Stimulated activated effector memory CD8-positive, alpha-beta T cell treated with anti-CD3 and anti-CD28 coated beads, Interleukin-12 subunit alpha, Interleukin-12 subunit beta, amount 100 ng/mL, for 72 hours (primary cell): ENCODE measurements at regions not wholly inside any gene's neighbourhood (a gene's known extent, or its start where the extent isn't known, plus 50 kb on each side); places are given as distances from the start of the nearest gene placed in this dataset.
"Not testable (repeated sequence)": the region's sequence is repeated elsewhere in the genome, so short reads cannot be mapped to it uniquely, and the experiment has no call there.

Source experiments
- ATAC-seq: fragments of 150-1000 bp; cut with Tn5 transposase; 2 replicates; pipeline ENCODE4 v1.10.0; 2021
- DNase-seq, 2 donors: peaks; one replicate each; pipeline ENCODE4 v3.0.0; 2021 to 2022; ENCODE audit warnings: low spot score in 2 of 2
- H3K27ac Mint-ChIP-seq: one replicate; pipeline ENCODE4 v1.8.0; 2022; ENCODE audit warnings: mild to moderate bottlenecking, mixed read lengths
- H3K36me3 Mint-ChIP-seq: one replicate; pipeline ENCODE4 v1.8.0; 2022; ENCODE audit warnings: mild to moderate bottlenecking, mixed read lengths
- H3K4me1 Mint-ChIP-seq: one replicate; pipeline ENCODE4 v1.8.0; 2022; ENCODE audit warnings: mixed read lengths
- H3K4me3 Mint-ChIP-seq: one replicate; pipeline ENCODE4 v1.8.0; 2022; ENCODE audit warnings: mild to moderate bottlenecking, mixed read lengths
- H3K9me3 Mint-ChIP-seq: one replicate; pipeline ENCODE4 v1.8.0; 2022; ENCODE audit warnings: mixed read lengths

- H3K4me1 Mint-ChIP-seq = no peaks in the 10 kb centered on the region
- DNase-seq (no peak), ATAC-seq (no peak)
- peaks cover 6% of the 10 kb centered on the region for H3K9me3 Mint-ChIP-seq
- H3K36me3 Mint-ChIP-seq = no peaks in the 10 kb centered on the region
- H3K27ac Mint-ChIP-seq = no peak overlapping the region
- no peak overlapping the region for H3K4me3 Mint-ChIP-seq
Observed at GRCh38 chr1:182164273-182164672, 102.8 kb upstream of the ZNF648 start.

- ATAC-seq = no peak
- H3K27ac Mint-ChIP-seq = no peak overlapping the region
- H3K4me3 Mint-ChIP-seq = no peak overlapping the region
Observed at GRCh38 chr1:182163821-182164223, 102.3 kb upstream of the ZNF648 start.

GRCh38 chr1:182159443-182159842, 97.9 kb upstream of the ZNF648 start:
- ATAC-seq (no peak), DNase-seq (no peak)
- H3K9me3 Mint-ChIP-seq = peaks cover 18% of the 10 kb centered on the region
- H3K27ac Mint-ChIP-seq = no peak overlapping the region
- H3K36me3 Mint-ChIP-seq = no peaks in the 10 kb centered on the region
- H3K4me1 Mint-ChIP-seq = no peaks in the 10 kb centered on the region
- H3K4me3 Mint-ChIP-seq = no peak overlapping the region

More at GRCh38 chr1:182163821-182164223, 102.3 kb upstream of the ZNF648 start:
- Mint-ChIP-seq H3K36me3 (no peaks in the 10 kb centered on the region), H3K9me3 (peaks cover 10% of the 10 kb centered on the region), H3K4me1 (no peaks in the 10 kb centered on the region)
- DNase-seq = no peak

GRCh38 chr1:182157187-182157586, 95.7 kb upstream of the ZNF648 start:
- DNase-seq (no peak), ATAC-seq (no peak)
- H3K4me1 Mint-ChIP-seq = no peaks in the 10 kb centered on the region
- no peak overlapping the region for H3K27ac Mint-ChIP-seq
- H3K4me3 Mint-ChIP-seq = no peak overlapping the region
- H3K9me3 Mint-ChIP-seq = peaks cover 18% of the 10 kb centered on the region
- no peaks in the 10 kb centered on the region for H3K36me3 Mint-ChIP-seq

GRCh38 chr1:182154425-182154824, 92.9 kb upstream of the ZNF648 start:
- peaks cover 13% of the 10 kb centered on the region for H3K9me3 Mint-ChIP-seq
- not testable (repeated sequence) for H3K27ac Mint-ChIP-seq, H3K4me1 Mint-ChIP-seq, H3K4me3 Mint-ChIP-seq, H3K36me3 Mint-ChIP-seq, ATAC-seq, DNase-seq

- Mint-ChIP-seq H3K4me3 (no peak overlapping the region), H3K9me3 (no peaks in the 10 kb centered on the region), H3K36me3 (no peaks in the 10 kb centered on the region), H3K4me1 (peaks cover 10% of the 10 kb centered on the region), H3K27ac (peak overlapping the region; percentile 27)
- DNase-seq = no peak
- ATAC-seq = peak; percentile 92
Observed at GRCh38 chr1:182149411-182149965, 88.0 kb upstream of the ZNF648 start.

- Mint-ChIP-seq H3K9me3 (no peaks in the 10 kb centered on the region), H3K4me1 (peaks cover 22% of the 10 kb centered on the region), H3K4me3 (no peak overlapping the region), H3K36me3 (peaks cover 4% of the 10 kb centered on the region), H3K27ac (no peak overlapping the region)
- ATAC-seq (no peak), DNase-seq (no peak)
Observed at GRCh38 chr1:182147951-182148350, 86.4 kb upstream of the ZNF648 start.

- Mint-ChIP-seq H3K9me3 (no peaks in the 10 kb centered on the region), H3K36me3 (peaks cover 5% of the 10 kb centered on the region), H3K4me1 (peaks cover 28% of the 10 kb centered on the region), H3K27ac (no peak overlapping the region), H3K4me3 (no peak overlapping the region)
- ATAC-seq (peak; percentile 31), DNase-seq (no peak)
Observed at GRCh38 chr1:182147136-182147820, 85.8 kb upstream of the ZNF648 start.

- Mint-ChIP-seq H3K4me3 (no peak overlapping the region), H3K4me1 (peaks cover 28% of the 10 kb centered on the region), H3K27ac (no peak overlapping the region), H3K9me3 (no peaks in the 10 kb centered on the region), H3K36me3 (peaks cover 5% of the 10 kb centered on the region)
- DNase-seq = no peak
- ATAC-seq = no peak
Observed at GRCh38 chr1:182146286-182146685, 84.8 kb upstream of the ZNF648 start.

GRCh38 chr1:182145441-182145840, 83.9 kb upstream of the ZNF648 start:
- ATAC-seq (no peak), DNase-seq (no peak)
- no peaks in the 10 kb centered on the region for H3K9me3 Mint-ChIP-seq
- peaks cover 5% of the 10 kb centered on the region for H3K36me3 Mint-ChIP-seq
- no peak overlapping the region for H3K4me3 Mint-ChIP-seq
- H3K4me1 Mint-ChIP-seq = peaks cover 28% of the 10 kb centered on the region
- H3K27ac Mint-ChIP-seq = no peak overlapping the region

GRCh38 chr1:182144646-182145030, 83.1 kb upstream of the ZNF648 start:
- H3K4me3 Mint-ChIP-seq = no peak overlapping the region
- no peaks in the 10 kb centered on the region for H3K9me3 Mint-ChIP-seq
- no peak for ATAC-seq
- peaks cover 26% of the 10 kb centered on the region for H3K4me1 Mint-ChIP-seq
- H3K36me3 Mint-ChIP-seq = peaks cover 5% of the 10 kb centered on the region
- no peak overlapping the region for H3K27ac Mint-ChIP-seq
- no peak for DNase-seq

GRCh38 chr1:182143825-182144645, 82.5 kb upstream of the ZNF648 start:
- H3K9me3 Mint-ChIP-seq = no peaks in the 10 kb centered on the region
- peaks cover 5% of the 10 kb centered on the region for H3K36me3 Mint-ChIP-seq
- H3K4me1 Mint-ChIP-seq = peaks cover 20% of the 10 kb centered on the region
- H3K27ac Mint-ChIP-seq = peak overlapping the region; percentile 52
- no peak for DNase-seq
- H3K4me3 Mint-ChIP-seq = no peak overlapping the region
- ATAC-seq = no peak

GRCh38 chr1:182143154-182143657, 81.7 kb upstream of the ZNF648 start:
- no peak overlapping the region for H3K27ac Mint-ChIP-seq
- peak; percentile 90 to 92 for DNase-seq
- H3K9me3 Mint-ChIP-seq = no peaks in the 10 kb centered on the region
- peaks cover 18% of the 10 kb centered on the region for H3K4me1 Mint-ChIP-seq
- ATAC-seq = peak; percentile 70
- no peak overlapping the region for H3K4me3 Mint-ChIP-seq
- peaks cover 5% of the 10 kb centered on the region for H3K36me3 Mint-ChIP-seq

GRCh38 chr1:182142621-182143020, 81.1 kb upstream of the ZNF648 start:
- no peak overlapping the region for H3K4me3 Mint-ChIP-seq
- no peaks in the 10 kb centered on the region for H3K9me3 Mint-ChIP-seq
- H3K4me1 Mint-ChIP-seq = peaks cover 18% of the 10 kb centered on the region
- no peak overlapping the region for H3K27ac Mint-ChIP-seq
- peaks cover 5% of the 10 kb centered on the region for H3K36me3 Mint-ChIP-seq
- no peak for ATAC-seq
- no peak for DNase-seq

GRCh38 chr1:182141040-182141439, 79.5 kb upstream of the ZNF648 start:
- Mint-ChIP-seq H3K4me3 (no peak overlapping the region), H3K27ac (no peak overlapping the region), H3K9me3 (no peaks in the 10 kb centered on the region), H3K36me3 (peaks cover 5% of the 10 kb centered on the region), H3K4me1 (peaks cover 18% of the 10 kb centered on the region)
- ATAC-seq (no peak), DNase-seq (no peak)
